NCI-H748 (cell line): ENCODE measurements at regions not wholly inside any gene's neighbourhood (a gene's known extent, or its start where the extent isn't known, plus 50 kb on each side); places are given as distances from the start of the nearest gene placed in this dataset.

ENCODE experiments used
- DNase-seq: peaks from one replicate; lab custom pipeline; 2025; ENCODE audit not compliant: unreplicated experiment; lab: John Stamatoyannopoulos, UW

GRCh38 chr15:87634361-87634760 lies 622.2 kb downstream of the NTRK3 start:
- no peak for DNase-seq

GRCh38 chr15:87633525-87633924 lies 623.0 kb downstream of the NTRK3 start:
- DNase-seq: no peak

- no peak for DNase-seq
Observed at GRCh38 chr15:87632364-87632763, 624.2 kb downstream of the NTRK3 start.

GRCh38 chr15:87631775-87632174 lies 624.8 kb downstream of the NTRK3 start:
- peak; percentile 26 for DNase-seq

GRCh38 chr15:87631093-87631492 lies 625.4 kb downstream of the NTRK3 start:
- DNase-seq: no peak

- no peak for DNase-seq
Observed at GRCh38 chr15:87628311-87628710, 628.2 kb downstream of the NTRK3 start.

GRCh38 chr15:87626860-87627259 lies 629.7 kb downstream of the NTRK3 start:
- no peak for DNase-seq

GRCh38 chr15:87623832-87624231 lies 632.7 kb downstream of the NTRK3 start:
- peak; percentile 28 for DNase-seq

- DNase-seq: no peak
Observed at GRCh38 chr15:87620393-87620792, 636.1 kb downstream of the NTRK3 start.

GRCh38 chr15:87619161-87619960 lies 637.2 kb downstream of the NTRK3 start:
- DNase-seq: no peak

GRCh38 chr15:87618203-87618725 lies 638.3 kb downstream of the NTRK3 start:
- DNase-seq: no peak

- DNase-seq: peak; percentile 89
Observed at GRCh38 chr15:87614704-87615103, 641.8 kb downstream of the NTRK3 start.

- no peak for DNase-seq
Observed at GRCh38 chr15:87610366-87610765, 646.2 kb downstream of the NTRK3 start.

- DNase-seq: no peak
Observed at GRCh38 chr15:87609894-87610293, 646.6 kb downstream of the NTRK3 start.

GRCh38 chr15:87609474-87609873 lies 647.1 kb downstream of the NTRK3 start:
- no peak for DNase-seq

GRCh38 chr15:87608238-87609028 lies 648.1 kb downstream of the NTRK3 start:
- DNase-seq: no peak

- no peak for DNase-seq
Observed at GRCh38 chr15:87606971-87607370, 649.6 kb downstream of the NTRK3 start.

- DNase-seq: peak; percentile 45
Observed at GRCh38 chr15:87604857-87605446, 651.6 kb downstream of the NTRK3 start.

GRCh38 chr15:87602371-87602770 lies 654.2 kb downstream of the NTRK3 start:
- no peak for DNase-seq

GRCh38 chr15:87599616-87600015 lies 656.9 kb downstream of the NTRK3 start:
- no peak for DNase-seq

GRCh38 chr15:87597346-87598052 lies 659.0 kb downstream of the NTRK3 start:
- DNase-seq: no peak
